ENCODE measurements at regions not wholly inside any gene's neighbourhood (a gene's known extent, or its start where the extent isn't known, plus 50 kb on each side); places are given as distances from the start of the nearest gene placed in this dataset.

GRCh38 chr6:147874322-147874721 is 365.8 kb downstream of the SAMD5 start:
- TF ChIP-seq EGR1 (IDR thresholded peaks at IDR 0.05) (no peak), YY1 (IDR thresholded peaks at IDR 0.05; ENCODE audit: low read depth) (no peak), TEAD4 (IDR thresholded peaks at IDR 0.05) (no peak), CEBPB (IDR thresholded peaks at IDR 0.05) (no peak), NFIC (IDR thresholded peaks at IDR 0.05) (no peak), EP300 (IDR thresholded peaks at IDR 0.05; ENCODE audit: borderline replicate concordance) (no peak)

All from Ishikawa (cell line).